ENCODE measurements at regions not wholly inside any gene's neighbourhood (a gene's known extent, or its start where the extent isn't known, plus 50 kb on each side); places are given as distances from the start of the nearest gene placed in this dataset.

GRCh38 chr13:105994340-105994739, 541.1 kb downstream of the EFNB2 start:
- H3K36me3 ChIP-seq, result no peaks in the 10 kb centered on the region
- no peaks in the 10 kb centered on the region for H3K27me3 ChIP-seq (ENCODE audit: insufficient read depth, low read depth, severe bottlenecking)
- H3K9me3 ChIP-seq (ENCODE audit: severe bottlenecking), result no peaks in the 10 kb centered on the region
- TF ChIP-seq CTCF (IDR thresholded peaks at IDR 0.05; ENCODE audit: low read depth, low read length), result no peak
- H3K27ac ChIP-seq, result no peak overlapping the region
- DNase-seq, result no peak
- no peak overlapping the region for H3K4me3 ChIP-seq (ENCODE audit: low read depth, low read length)

GRCh38 chr13:105991622-105992277, 543.7 kb downstream of the EFNB2 start:
- Histone ChIP-seq H3K27ac (no peak overlapping the region), H3K4me3 (ENCODE audit: low read depth, low read length) (no peak overlapping the region), H3K9me3 (ENCODE audit: severe bottlenecking) (no peaks in the 10 kb centered on the region), H3K36me3 (no peaks in the 10 kb centered on the region), H3K27me3 (ENCODE audit: insufficient read depth, low read depth, severe bottlenecking) (no peaks in the 10 kb centered on the region)
- no peak for TF ChIP-seq CTCF (IDR thresholded peaks at IDR 0.05; ENCODE audit: low read depth, low read length)
- DNase-seq, result no peak

GRCh38 chr13:105991131-105991530, 544.3 kb downstream of the EFNB2 start:
- DNase-seq, result no peak
- H3K9me3 ChIP-seq (ENCODE audit: severe bottlenecking), result no peaks in the 10 kb centered on the region
- H3K27ac ChIP-seq, result no peak overlapping the region
- no peaks in the 10 kb centered on the region for H3K27me3 ChIP-seq (ENCODE audit: insufficient read depth, low read depth, severe bottlenecking)
- no peaks in the 10 kb centered on the region for H3K36me3 ChIP-seq
- no peak for TF ChIP-seq CTCF (IDR thresholded peaks at IDR 0.05; ENCODE audit: low read depth, low read length)
- no peak overlapping the region for H3K4me3 ChIP-seq (ENCODE audit: low read depth, low read length)

GRCh38 chr13:105990256-105990958, 545.1 kb downstream of the EFNB2 start:
- no peak for TF ChIP-seq CTCF (IDR thresholded peaks at IDR 0.05; ENCODE audit: low read depth, low read length)
- Histone ChIP-seq H3K4me3 (ENCODE audit: low read depth, low read length) (no peak overlapping the region), H3K27me3 (ENCODE audit: insufficient read depth, low read depth, severe bottlenecking) (no peaks in the 10 kb centered on the region), H3K36me3 (no peaks in the 10 kb centered on the region), H3K27ac (no peak overlapping the region), H3K9me3 (ENCODE audit: severe bottlenecking) (no peaks in the 10 kb centered on the region)
- DNase-seq, result no peak

- Histone ChIP-seq H3K4me3 (ENCODE audit: low read depth, low read length) (no peak overlapping the region), H3K27me3 (ENCODE audit: insufficient read depth, low read depth, severe bottlenecking) (no peaks in the 10 kb centered on the region), H3K9me3 (ENCODE audit: severe bottlenecking) (no peaks in the 10 kb centered on the region), H3K27ac (no peak overlapping the region), H3K36me3 (no peaks in the 10 kb centered on the region)
- DNase-seq, result no peak
- TF ChIP-seq CTCF (IDR thresholded peaks at IDR 0.05; ENCODE audit: low read depth, low read length), result no peak
Measured at GRCh38 chr13:105984646-105985045, 550.8 kb downstream of the EFNB2 start.
